ENCODE measurements at regions not wholly inside any gene's neighbourhood (a gene's known extent, or its start where the extent isn't known, plus 50 kb on each side); places are given as distances from the start of the nearest gene placed in this dataset.

DNA sequence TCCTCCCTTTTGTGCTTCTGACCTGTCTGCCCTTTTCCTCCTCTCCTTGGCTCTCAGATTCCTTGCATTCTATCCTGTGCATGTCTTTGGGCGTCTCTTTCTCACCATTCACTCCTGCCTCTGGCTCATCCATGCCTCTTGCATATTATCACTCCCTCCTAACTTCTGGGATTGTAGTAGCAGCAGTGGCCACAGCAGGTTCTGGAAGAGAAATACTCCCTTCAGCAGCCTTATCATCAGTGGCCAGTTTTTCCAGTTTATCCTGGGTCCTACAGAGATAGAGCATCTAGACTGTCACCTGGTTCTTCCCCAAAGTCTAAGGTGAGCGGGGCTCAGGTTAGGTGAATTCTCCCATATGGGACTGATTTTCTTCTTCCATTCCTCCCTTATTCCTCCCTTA is 354.0 kb upstream of the CCL2 start:
- DNase-seq (no peak), ATAC-seq (replicated peaks in 1 of 4) (no peak)
- no peak overlapping the region for H3K4me3 ChIP-seq (ENCODE audit: control insufficient read depth in 1 of 2, extremely low read depth in 1 of 2, low read length in 1 of 2)
- H3K36me3 ChIP-seq (ENCODE audit: control insufficient read depth in 2 of 2, extremely low read depth in 1 of 2, insufficient read depth in 1 of 2, low read length in 1 of 2), result no peaks in the 10 kb centered on the region
- ChIA-PET CTCF (no interaction called here), POLR2A (no interaction called here)
- no peak overlapping the region for H3K27ac ChIP-seq (ENCODE audit: low read length)
- Mint-ChIP-seq H3K36me3 (no peaks in the 10 kb centered on the region), H3K4me3 (no peak overlapping the region), H3K27me3 (peaks cover 6 to 47% of the 10 kb centered on the region in 2 donors), H3K27ac (no peak overlapping the region), H3K9me3 (no peaks in the 10 kb centered on the region), H3K4me1 (no peaks in the 10 kb centered on the region)
- WGBS (ENCODE audit: insufficient coverage), result 67% methylated on average over 1 of the region's 2 CpGs
- no peaks in the 10 kb centered on the region for H3K9me3 ChIP-seq
- no peaks in the 10 kb centered on the region for H3K4me1 ChIP-seq (ENCODE audit: control insufficient read depth in 1 of 2, extremely low read depth in 1 of 2, insufficient read depth in 2 of 2, low read length in 2 of 2)
- H3K27me3 ChIP-seq (replicated peaks in 1 of 2; ENCODE audit: control insufficient read depth in 2 of 2, extremely low read depth in 1 of 2, insufficient read depth in 2 of 2, low read length in 1 of 2), result peaks cover 0 to 3% of the 10 kb centered on the region in 2 experiments

DNA sequence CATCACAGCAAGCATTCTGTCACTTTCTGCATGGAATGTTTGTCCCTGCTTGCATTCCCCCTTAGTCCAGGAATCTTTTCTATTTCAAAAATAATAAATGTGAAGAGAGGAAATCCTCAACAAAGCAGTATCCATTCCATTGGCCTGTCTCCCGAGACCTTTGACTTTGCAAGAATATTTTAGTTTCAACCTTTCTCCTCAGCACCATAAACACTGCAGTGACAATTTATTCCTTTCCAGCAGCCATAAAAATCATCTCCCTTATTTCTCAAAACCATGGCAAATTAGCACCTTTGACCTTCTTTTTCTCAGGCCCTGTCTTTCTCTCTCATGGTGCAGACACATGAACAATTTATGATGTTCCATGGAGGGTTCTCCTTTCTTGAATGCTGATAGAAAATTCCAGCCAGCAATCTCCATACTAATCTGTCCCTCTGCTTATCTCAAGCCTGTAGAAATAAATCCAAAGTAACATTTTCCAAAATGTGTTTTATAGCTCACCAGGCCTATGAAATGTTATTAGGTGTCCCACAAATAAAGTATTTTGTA is 352.1 kb upstream of the CCL2 start:
- DNase-seq (no peak), ATAC-seq (replicated peaks in 1 of 4) (no peak)
- H3K4me1 ChIP-seq (ENCODE audit: control insufficient read depth in 1 of 2, extremely low read depth in 1 of 2, insufficient read depth in 2 of 2, low read length in 2 of 2), result no peaks in the 10 kb centered on the region
- POLR2A ChIA-PET, result no interaction called here
- WGBS (ENCODE audit: insufficient coverage), result no CpG with 5 or more reads among the region's 1 CpG
- no peaks in the 10 kb centered on the region for H3K36me3 ChIP-seq (ENCODE audit: control insufficient read depth in 2 of 2, extremely low read depth in 1 of 2, insufficient read depth in 1 of 2, low read length in 1 of 2)
- Mint-ChIP-seq H3K4me3 (no peak overlapping the region), H3K4me1 (no peaks in the 10 kb centered on the region), H3K9me3 (no peaks in the 10 kb centered on the region), H3K27me3 (peaks cover 6 to 40% of the 10 kb centered on the region in 2 donors), H3K36me3 (no peaks in the 10 kb centered on the region), H3K27ac (no peak overlapping the region)
- CTCF ChIA-PET, result no interaction called here
- H3K27me3 ChIP-seq (replicated peaks in 1 of 2; ENCODE audit: control insufficient read depth in 2 of 2, extremely low read depth in 1 of 2, insufficient read depth in 2 of 2, low read length in 1 of 2), result peaks cover 0 to 3% of the 10 kb centered on the region in 2 experiments
- H3K27ac ChIP-seq (ENCODE audit: low read length), result no peak overlapping the region
- H3K4me3 ChIP-seq (ENCODE audit: control insufficient read depth in 1 of 2, extremely low read depth in 1 of 2, low read length in 1 of 2), result no peak overlapping the region
- H3K9me3 ChIP-seq, result no peaks in the 10 kb centered on the region

DNA sequence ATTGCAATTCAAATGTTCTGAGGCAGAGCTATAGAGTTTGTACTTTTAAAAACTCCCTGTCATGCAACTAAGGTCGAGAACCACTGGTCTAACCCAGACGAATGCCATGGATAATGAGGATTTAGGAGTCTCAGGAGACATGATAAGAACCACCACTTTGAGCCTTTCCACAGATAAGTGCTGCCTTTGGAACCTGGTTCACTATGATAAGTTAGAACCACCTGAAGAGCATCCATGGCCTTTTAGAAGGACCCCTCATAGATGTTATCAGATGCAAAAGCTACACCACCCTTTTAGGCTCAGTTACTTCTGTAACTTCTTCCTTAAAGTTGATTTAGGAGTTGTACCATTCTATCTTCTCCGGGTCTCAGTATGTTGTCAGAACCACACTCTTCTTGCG is 350.6 kb upstream of the CCL2 start:
- H3K9me3 Mint-ChIP-seq, result peaks cover 0 to 6% (median 0%) of the 10 kb centered on the region in 3 donors
- WGBS (ENCODE audit: insufficient coverage), result 69% methylated on average over 4 of the region's 4 CpGs
- DNase-seq (no peak), ATAC-seq (replicated peaks in 1 of 4) (no peak)
- no peaks in the 10 kb centered on the region for H3K36me3 Mint-ChIP-seq
- H3K4me3 Mint-ChIP-seq, result no peak overlapping the region
- peaks cover 0 to 3% of the 10 kb centered on the region in 2 experiments for H3K27me3 ChIP-seq (replicated peaks in 1 of 2; ENCODE audit: control insufficient read depth in 2 of 2, extremely low read depth in 1 of 2, insufficient read depth in 2 of 2, low read length in 1 of 2)
- no peaks in the 10 kb centered on the region for H3K4me1 ChIP-seq (ENCODE audit: control insufficient read depth in 1 of 2, extremely low read depth in 1 of 2, insufficient read depth in 2 of 2, low read length in 2 of 2)
- CTCF ChIA-PET, result no interaction called here
- peaks cover 5 to 45% of the 10 kb centered on the region in 2 donors for H3K27me3 Mint-ChIP-seq
- no peaks in the 10 kb centered on the region for H3K4me1 Mint-ChIP-seq
- no peak overlapping the region for H3K27ac ChIP-seq (ENCODE audit: low read length)
- H3K4me3 ChIP-seq (ENCODE audit: control insufficient read depth in 1 of 2, extremely low read depth in 1 of 2, low read length in 1 of 2), result no peak overlapping the region
- H3K36me3 ChIP-seq (ENCODE audit: control insufficient read depth in 2 of 2, extremely low read depth in 1 of 2, insufficient read depth in 1 of 2, low read length in 1 of 2), result no peaks in the 10 kb centered on the region
- no peaks in the 10 kb centered on the region for H3K9me3 ChIP-seq
- H3K27ac Mint-ChIP-seq, result no peak overlapping the region
- POLR2A ChIA-PET, result no interaction called here

DNA sequence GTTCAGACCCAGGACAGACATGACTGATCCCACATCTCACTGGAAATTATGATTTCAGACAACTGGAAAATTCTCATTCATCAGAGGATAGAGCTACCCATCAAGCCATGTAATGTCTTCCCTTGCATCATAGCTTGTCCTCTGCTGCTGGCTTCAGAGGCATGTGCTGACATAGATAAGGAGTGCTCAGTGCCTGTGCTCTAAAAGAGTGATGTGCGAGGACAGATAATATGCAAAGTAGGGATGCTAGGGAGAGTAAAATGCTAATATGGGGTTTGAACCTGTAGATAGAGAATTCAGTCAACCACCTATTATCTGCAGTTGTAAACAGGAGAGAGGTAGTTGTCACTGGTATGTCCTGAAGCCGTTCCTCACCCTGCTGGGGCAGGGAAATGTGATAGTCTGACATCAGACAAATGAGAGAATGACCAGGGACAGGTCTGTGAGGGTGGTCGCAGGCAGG is 349.7 kb upstream of the CCL2 start:
- Histone ChIP-seq H3K4me3 (ENCODE audit: control insufficient read depth in 1 of 2, extremely low read depth in 1 of 2, low read length in 1 of 2) (no peak overlapping the region), H3K36me3 (ENCODE audit: control insufficient read depth in 2 of 2, extremely low read depth in 1 of 2, insufficient read depth in 1 of 2, low read length in 1 of 2) (no peaks in the 10 kb centered on the region), H3K9me3 (no peaks in the 10 kb centered on the region), H3K27me3 (replicated peaks in 1 of 2; ENCODE audit: control insufficient read depth in 2 of 2, extremely low read depth in 1 of 2, insufficient read depth in 2 of 2, low read length in 1 of 2) (peaks cover 0 to 3% of the 10 kb centered on the region in 2 experiments), H3K4me1 (ENCODE audit: control insufficient read depth in 1 of 2, extremely low read depth in 1 of 2, insufficient read depth in 2 of 2, low read length in 2 of 2) (no peaks in the 10 kb centered on the region), H3K27ac (ENCODE audit: low read length) (no peak overlapping the region)
- Mint-ChIP-seq H3K9me3 (peaks cover 0 to 6% (median 0%) of the 10 kb centered on the region in 3 donors), H3K27me3 (peaks cover 5 to 39% of the 10 kb centered on the region in 2 donors), H3K36me3 (no peaks in the 10 kb centered on the region), H3K4me3 (no peak overlapping the region), H3K4me1 (no peaks in the 10 kb centered on the region), H3K27ac (no peak overlapping the region)
- ChIA-PET CTCF (no interaction called here), POLR2A (no interaction called here)
- ATAC-seq (replicated peaks in 1 of 4) (no peak), DNase-seq (no peak)
- 37% methylated on average over 2 of the region's 3 CpGs for WGBS (ENCODE audit: insufficient coverage)

DNA sequence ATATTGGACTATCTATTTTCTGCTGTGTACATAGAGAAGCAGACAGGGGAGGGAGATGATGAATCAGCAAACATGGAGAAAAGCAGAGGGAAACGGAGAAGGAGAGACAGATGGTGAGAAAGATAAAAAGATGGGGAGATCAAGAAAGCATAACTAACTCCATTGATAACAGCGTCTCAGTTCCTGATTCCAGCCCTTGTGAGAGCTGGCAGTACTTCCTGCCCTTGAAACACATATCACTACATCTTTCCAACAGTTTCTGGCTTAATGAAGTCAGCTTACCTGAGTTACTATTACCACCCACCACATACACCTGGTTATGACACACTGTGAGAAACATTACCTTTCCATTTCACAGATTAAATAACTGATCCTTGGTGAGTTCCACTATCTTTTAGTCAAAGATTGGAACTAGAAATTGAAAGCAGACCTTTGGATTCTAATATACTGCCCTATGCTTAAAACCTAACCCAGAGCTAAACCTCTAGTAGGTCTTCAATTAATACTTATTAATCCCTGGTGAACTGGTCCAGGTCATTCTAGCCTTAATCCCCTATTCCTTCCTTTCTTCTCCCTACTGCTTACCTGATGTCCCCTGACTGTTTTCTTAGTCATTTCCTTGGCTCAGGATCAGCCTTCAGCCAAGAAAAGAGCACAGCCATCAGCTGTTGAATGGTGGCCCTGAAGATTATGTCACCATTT is 346.6 kb upstream of the CCL2 start:
- Histone ChIP-seq H3K36me3 (ENCODE audit: control insufficient read depth in 2 of 2, extremely low read depth in 1 of 2, insufficient read depth in 1 of 2, low read length in 1 of 2) (no peaks in the 10 kb centered on the region), H3K27ac (ENCODE audit: low read length) (no peak overlapping the region), H3K27me3 (replicated peaks in 1 of 2; ENCODE audit: control insufficient read depth in 2 of 2, extremely low read depth in 1 of 2, insufficient read depth in 2 of 2, low read length in 1 of 2) (peaks cover 0 to 3% of the 10 kb centered on the region in 2 experiments), H3K9me3 (no peaks in the 10 kb centered on the region), H3K4me3 (ENCODE audit: control insufficient read depth in 1 of 2, extremely low read depth in 1 of 2, low read length in 1 of 2) (no peak overlapping the region), H3K4me1 (ENCODE audit: control insufficient read depth in 1 of 2, extremely low read depth in 1 of 2, insufficient read depth in 2 of 2, low read length in 2 of 2) (no peaks in the 10 kb centered on the region)
- DNase-seq (no peak), ATAC-seq (replicated peaks in 1 of 4) (no peak)
- Mint-ChIP-seq H3K4me3 (no peak overlapping the region), H3K36me3 (no peaks in the 10 kb centered on the region), H3K27ac (no peak overlapping the region), H3K4me1 (no peaks in the 10 kb centered on the region), H3K27me3 (peaks cover 4 to 23% of the 10 kb centered on the region in 2 donors), H3K9me3 (peaks cover 0 to 6% (median 0%) of the 10 kb centered on the region in 3 donors)
- WGBS (ENCODE audit: insufficient coverage), result 14% methylated on average over 1 of the region's 2 CpGs
- CTCF ChIA-PET, result interaction anchor here in 1 of 2 donors (0.5 kb wide), 1 partner anchor 461 kb away, joined by 5 read pairs; no protein-coding TSS in a partner anchor
- POLR2A ChIA-PET, result no interaction called here

DNA sequence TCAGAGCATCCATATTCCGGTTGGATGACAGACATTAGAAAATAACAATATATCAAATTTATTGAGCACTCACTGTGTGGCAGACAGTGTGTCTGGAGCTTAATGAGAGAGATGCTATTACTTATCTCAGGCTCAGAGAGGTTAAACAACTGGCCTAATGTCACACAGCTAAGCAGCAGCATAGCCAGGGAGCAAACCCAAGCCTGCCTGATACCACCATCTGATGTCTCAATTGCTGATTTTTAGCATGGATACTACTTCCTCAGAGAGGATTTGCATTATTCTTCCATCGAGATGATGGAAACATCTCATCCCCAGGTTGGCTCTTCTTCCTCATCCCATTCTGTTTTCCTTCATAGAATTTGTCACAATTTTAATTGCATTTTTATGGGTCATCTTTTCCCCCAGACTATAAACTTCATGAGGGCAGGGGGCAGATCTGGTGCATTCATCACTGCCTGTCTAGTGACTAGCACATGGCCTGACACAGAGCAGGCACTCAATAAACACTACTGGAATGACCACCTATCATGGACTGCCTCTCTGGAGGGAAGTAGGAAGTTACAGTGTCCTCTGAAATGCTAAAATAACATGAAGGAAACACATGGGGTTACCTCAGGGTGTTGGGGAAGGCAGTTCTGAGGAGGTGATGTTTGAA is 344.8 kb upstream of the CCL2 start:
- CTCF ChIA-PET, result no interaction called here
- 57% methylated on average over 1 of the region's 2 CpGs for WGBS (ENCODE audit: insufficient coverage)
- POLR2A ChIA-PET, result no interaction called here

More for the DNA sequence above, 344.8 kb upstream of the CCL2 start:
- peaks cover 0 to 6% (median 0%) of the 10 kb centered on the region in 3 donors for H3K9me3 Mint-ChIP-seq
- Histone ChIP-seq H3K27ac (ENCODE audit: low read length) (no peak overlapping the region), H3K27me3 (replicated peaks in 1 of 2; ENCODE audit: control insufficient read depth in 2 of 2, extremely low read depth in 1 of 2, insufficient read depth in 2 of 2, low read length in 1 of 2) (peaks cover 2 to 3% of the 10 kb centered on the region in 2 experiments), H3K36me3 (ENCODE audit: control insufficient read depth in 2 of 2, extremely low read depth in 1 of 2, insufficient read depth in 1 of 2, low read length in 1 of 2) (no peaks in the 10 kb centered on the region), H3K9me3 (no peaks in the 10 kb centered on the region), H3K4me1 (ENCODE audit: control insufficient read depth in 1 of 2, extremely low read depth in 1 of 2, insufficient read depth in 2 of 2, low read length in 2 of 2) (no peaks in the 10 kb centered on the region), H3K4me3 (ENCODE audit: control insufficient read depth in 1 of 2, extremely low read depth in 1 of 2, low read length in 1 of 2) (no peak overlapping the region)
- H3K27ac Mint-ChIP-seq, result no peak overlapping the region
- DNase-seq (no peak), ATAC-seq (replicated peaks in 1 of 4) (no peak)
- H3K27me3 Mint-ChIP-seq, result peaks cover 5 to 24% of the 10 kb centered on the region in 2 donors
- H3K4me3 Mint-ChIP-seq, result no peak overlapping the region
- no peaks in the 10 kb centered on the region for H3K4me1 Mint-ChIP-seq
- no peaks in the 10 kb centered on the region for H3K36me3 Mint-ChIP-seq
